ENCODE measurements at regions not wholly inside any gene's neighbourhood (a gene's known extent, or its start where the extent isn't known, plus 50 kb on each side); places are given as distances from the start of the nearest gene placed in this dataset.

GRCh38 chr10:121216721-121217181 lies 365.6 kb downstream of the WDR11 start:
- POLR2A ChIA-PET, result no interaction called here
- TF ChIP-seq ZNF274 (IDR thresholded peaks at IDR 0.05; ENCODE audit: low read depth, low read length) (no peak), FOSL1 (IDR thresholded peaks at IDR 0.05; ENCODE audit: low read depth) (no peak), POLR2AphosphoS5 (IDR thresholded peaks at IDR 0.05; ENCODE audit: low read depth, low read length) (no peak), ZFX (IDR thresholded peaks at IDR 0.05) (no peak), MAX (IDR thresholded peaks at IDR 0.05) (no peak)
- ATAC-seq, result no peak
- RAD21 ChIA-PET (ENCODE audit: low non-redundant PET in 1 of 2, low total read pairs in 2 of 2, uncharacterized antibody in 2 of 2, unreplicated experiment in 2 of 2), result no interaction called here
- H4K20me1 ChIP-seq (ENCODE audit: insufficient read depth), result no peaks in the 10 kb centered on the region
- H3K9me3 ChIP-seq (ENCODE audit: control insufficient read depth in 1 of 2, insufficient read depth in 1 of 2, low read depth in 1 of 2, low read length in 2 of 2), result no peaks in the 10 kb centered on the region
- CTCF ChIA-PET, result no interaction called here
- H3K9ac ChIP-seq (ENCODE audit: low read length), result no peak overlapping the region
- no peaks in the 10 kb centered on the region for H3K79me2 ChIP-seq (ENCODE audit: insufficient read depth, low read length)
- no peak for DNase-seq (ENCODE audit: low read depth, low spot score)
- no peak overlapping the region for H2AFZ ChIP-seq (ENCODE audit: low read depth, low read length, poor library complexity, severe bottlenecking)
- no peaks in the 10 kb centered on the region for H3K9me2 ChIP-seq (ENCODE audit: insufficient read depth)
- intact Hi-C loops (cut with micrococcal nuclease), result no loop called here
- H3K27ac ChIP-seq (ENCODE audit: low read depth, low read length), result no peak overlapping the region
- H3K4me1 ChIP-seq (ENCODE audit: control insufficient read depth in 1 of 2, insufficient read depth in 2 of 2, low read length in 2 of 2), result no peaks in the 10 kb centered on the region
- no peak overlapping the region for H3K4me2 ChIP-seq (ENCODE audit: low read length)
- no peaks in the 10 kb centered on the region for H3K36me3 ChIP-seq (ENCODE audit: control insufficient read depth in 1 of 2, insufficient read depth in 2 of 2, low read length in 2 of 2)
- H3K27me3 ChIP-seq (ENCODE audit: insufficient read depth, low read length), result peaks cover 13% of the 10 kb centered on the region; the same call in 1 of the 2 replicates
- no peak overlapping the region for H3K4me3 ChIP-seq (replicated peaks in 1 of 2; ENCODE audit: low read depth in 1 of 2, low read length in 2 of 2)
- no TSS peak for BruUV-seq (replicated peaks)

GRCh38 chr10:121217331-121217730 lies 366.2 kb downstream of the WDR11 start:
- intact Hi-C loops (cut with micrococcal nuclease), result no loop called here
- no TSS peak for BruUV-seq (replicated peaks)
- ChIA-PET POLR2A (no interaction called here), RAD21 (ENCODE audit: low non-redundant PET in 1 of 2, low total read pairs in 2 of 2, uncharacterized antibody in 2 of 2, unreplicated experiment in 2 of 2) (no interaction called here), CTCF (no interaction called here)
- no peak overlapping the region for H3K4me2 ChIP-seq (ENCODE audit: low read length)
- no peak overlapping the region for H2AFZ ChIP-seq (ENCODE audit: low read depth, low read length, poor library complexity, severe bottlenecking)
- H3K36me3 ChIP-seq (ENCODE audit: control insufficient read depth in 1 of 2, insufficient read depth in 2 of 2, low read length in 2 of 2), result no peaks in the 10 kb centered on the region
- peaks cover 13% of the 10 kb centered on the region; the same call in 1 of the 2 replicates for H3K27me3 ChIP-seq (ENCODE audit: insufficient read depth, low read length)
- DNase-seq (ENCODE audit: low read depth, low spot score) (no peak), ATAC-seq (no peak)
- no peak overlapping the region for H3K9ac ChIP-seq (ENCODE audit: low read length)
- H3K27ac ChIP-seq (ENCODE audit: low read depth, low read length), result no peak overlapping the region
- H3K79me2 ChIP-seq (ENCODE audit: insufficient read depth, low read length), result no peaks in the 10 kb centered on the region
- H3K9me2 ChIP-seq (ENCODE audit: insufficient read depth), result no peaks in the 10 kb centered on the region
- H3K4me3 ChIP-seq (replicated peaks in 1 of 2; ENCODE audit: low read depth in 1 of 2, low read length in 2 of 2), result no peak overlapping the region
- no peaks in the 10 kb centered on the region for H4K20me1 ChIP-seq (ENCODE audit: insufficient read depth)
- H3K9me3 ChIP-seq (ENCODE audit: control insufficient read depth in 1 of 2, insufficient read depth in 1 of 2, low read depth in 1 of 2, low read length in 2 of 2), result no peaks in the 10 kb centered on the region
- no peaks in the 10 kb centered on the region for H3K4me1 ChIP-seq (ENCODE audit: control insufficient read depth in 1 of 2, insufficient read depth in 2 of 2, low read length in 2 of 2)
- TF ChIP-seq REST (IDR thresholded peaks at IDR 0.05; ENCODE audit: low read depth) (no peak), SRF (IDR thresholded peaks at IDR 0.05; ENCODE audit: low read depth) (no peak), FOSL1 (IDR thresholded peaks at IDR 0.05; ENCODE audit: low read depth) (no peak), POLR2AphosphoS5 (IDR thresholded peaks at IDR 0.05; ENCODE audit: low read depth, low read length) (no peak), CTCF (IDR thresholded peaks at IDR 0.05 in 2 of 3, conservative IDR thresholded peaks at IDR 0.05 in 1 of 3; ENCODE audit: borderline replicate concordance in 1 of 3, insufficient read depth in 1 of 3, low read depth in 2 of 3, low read length in 2 of 3) (no peak), CBX3 (IDR thresholded peaks at IDR 0.05; ENCODE audit: low read depth) (no peak), POLR2A (IDR thresholded peaks at IDR 0.05; ENCODE audit: borderline replicate concordance, extremely low read depth, insufficient read depth, insufficient read length) (no peak), ZFX (IDR thresholded peaks at IDR 0.05) (no peak), CEBPB (IDR thresholded peaks at IDR 0.05; ENCODE audit: low read depth) (no peak), TCF7L2 (IDR thresholded peaks at IDR 0.05; ENCODE audit: borderline replicate concordance, extremely low read depth, insufficient read depth, insufficient read length) (no peak), ZNF274 (IDR thresholded peaks at IDR 0.05; ENCODE audit: low read depth, low read length) (no peak)
